Lower lobe of right lung (tissue), 2 donors: ENCODE measurements at regions not wholly inside any gene's neighbourhood (a gene's known extent, or its start where the extent isn't known, plus 50 kb on each side); places are given as distances from the start of the nearest gene placed in this dataset.

Experiments
- ATAC-seq, 2 donors: fragments of 200-7000 bp; cut with Tn5 transposase; one replicate each; pipeline ENCODE4 v1.9.1; 2020 to 2022; ENCODE audit warnings: mild to moderate bottlenecking in 2 of 2, moderate library complexity in 2 of 2
- DNase-seq: peaks from one replicate; pipeline ENCODE4 v3.0.0-alpha.2; 2020
- H3K27ac ChIP-seq: fragments of 200-600 bp; one replicate; pipeline ENCODE4 v1.8.0; 2022
- H3K27me3 ChIP-seq: fragments of 200-600 bp; one replicate; pipeline ENCODE4 v1.8.0; 2022; ENCODE audit warnings: low read depth
- H3K36me3 ChIP-seq: fragments of 200-600 bp; one replicate; pipeline ENCODE4 v1.8.0; 2022; ENCODE audit warnings: mild to moderate bottlenecking
- H3K4me1 ChIP-seq: fragments of 200-600 bp; one replicate; pipeline ENCODE4 v1.8.0; 2022
- H3K4me3 ChIP-seq: fragments of 200-600 bp; one replicate; pipeline ENCODE4 v1.8.0; 2022; ENCODE audit warnings: mild to moderate bottlenecking
- H3K9me3 ChIP-seq: fragments of 200-600 bp; one replicate; pipeline ENCODE4 v1.8.0; 2022
- intact Hi-C: fragments of 100-400 bp; cut with DNase I; formaldehyde crosslinking; loops from one replicate; pipeline ENCODE4 v1.11.0; 2022
- TF ChIP-seq, protein P1 (sequence below): fragments of 200-600 bp; IDR thresholded peaks from one replicate; pipeline ENCODE4 v1.8.0; 2022; ENCODE audit warnings: antibody characterized with exemption, mild to moderate bottlenecking
- donor health status: DM: no; HTN: yes; CAD: no; lungs with severe emphysema.

DNA sequence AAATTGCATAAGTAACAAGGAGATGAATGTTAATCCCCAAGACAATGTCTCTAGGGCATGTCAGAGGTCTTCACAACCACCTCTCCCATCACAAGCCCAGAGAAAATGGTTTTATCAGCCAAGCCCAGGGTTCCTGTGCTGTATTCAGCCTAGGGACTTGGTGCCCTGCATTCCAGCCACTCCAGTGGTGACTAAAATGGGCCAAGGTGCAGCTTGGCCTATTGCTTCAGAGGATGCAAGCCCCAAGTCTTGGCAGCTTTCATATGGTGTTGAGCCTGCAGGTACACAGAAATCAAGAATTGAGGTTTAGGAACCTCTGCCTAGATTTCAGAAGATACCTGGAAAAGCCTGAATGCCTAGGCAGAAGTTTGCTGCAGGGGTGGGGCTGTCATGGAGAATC is 1118.6 kb downstream of the PLA2G4A start:
- Histone ChIP-seq H3K9me3 (peaks cover 25% of the 10 kb centered on the region), H3K27me3 (no peaks in the 10 kb centered on the region), H3K4me3 (no peak overlapping the region), H3K4me1 (no peaks in the 10 kb centered on the region), H3K27ac (no peak overlapping the region), H3K36me3 (no peaks in the 10 kb centered on the region)
- ATAC-seq, result no peak
- TF ChIP-seq, protein P1, sequence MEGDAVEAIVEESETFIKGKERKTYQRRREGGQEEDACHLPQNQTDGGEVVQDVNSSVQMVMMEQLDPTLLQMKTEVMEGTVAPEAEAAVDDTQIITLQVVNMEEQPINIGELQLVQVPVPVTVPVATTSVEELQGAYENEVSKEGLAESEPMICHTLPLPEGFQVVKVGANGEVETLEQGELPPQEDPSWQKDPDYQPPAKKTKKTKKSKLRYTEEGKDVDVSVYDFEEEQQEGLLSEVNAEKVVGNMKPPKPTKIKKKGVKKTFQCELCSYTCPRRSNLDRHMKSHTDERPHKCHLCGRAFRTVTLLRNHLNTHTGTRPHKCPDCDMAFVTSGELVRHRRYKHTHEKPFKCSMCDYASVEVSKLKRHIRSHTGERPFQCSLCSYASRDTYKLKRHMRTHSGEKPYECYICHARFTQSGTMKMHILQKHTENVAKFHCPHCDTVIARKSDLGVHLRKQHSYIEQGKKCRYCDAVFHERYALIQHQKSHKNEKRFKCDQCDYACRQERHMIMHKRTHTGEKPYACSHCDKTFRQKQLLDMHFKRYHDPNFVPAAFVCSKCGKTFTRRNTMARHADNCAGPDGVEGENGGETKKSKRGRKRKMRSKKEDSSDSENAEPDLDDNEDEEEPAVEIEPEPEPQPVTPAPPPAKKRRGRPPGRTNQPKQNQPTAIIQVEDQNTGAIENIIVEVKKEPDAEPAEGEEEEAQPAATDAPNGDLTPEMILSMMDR, result no peak
- intact Hi-C loops, result no loop called here
- no peak for DNase-seq

GRCh38 chr1:187948170-187948794 is 1119.5 kb downstream of the PLA2G4A start:
- Histone ChIP-seq H3K4me3 (no peak overlapping the region), H3K4me1 (no peaks in the 10 kb centered on the region), H3K27me3 (no peaks in the 10 kb centered on the region), H3K9me3 (peaks cover 30% of the 10 kb centered on the region), H3K27ac (no peak overlapping the region), H3K36me3 (no peaks in the 10 kb centered on the region)
- ATAC-seq, result no peak
- DNase-seq, result no peak
- TF ChIP-seq, protein P1, result no peak
- intact Hi-C loops, result no loop called here

- H3K4me1 ChIP-seq, result no peaks in the 10 kb centered on the region
- no peak for ATAC-seq
- DNase-seq, result no peak
- H3K27me3 ChIP-seq, result no peaks in the 10 kb centered on the region
- intact Hi-C loops, result no loop called here
- no peak overlapping the region for H3K27ac ChIP-seq
- H3K9me3 ChIP-seq, result peaks cover 30% of the 10 kb centered on the region
- H3K4me3 ChIP-seq, result no peak overlapping the region
- TF ChIP-seq, protein P1, result no peak
- no peaks in the 10 kb centered on the region for H3K36me3 ChIP-seq
These were observed 1120.8 kb downstream of the PLA2G4A start for GRCh38 chr1:187949567-187949966.

DNA sequence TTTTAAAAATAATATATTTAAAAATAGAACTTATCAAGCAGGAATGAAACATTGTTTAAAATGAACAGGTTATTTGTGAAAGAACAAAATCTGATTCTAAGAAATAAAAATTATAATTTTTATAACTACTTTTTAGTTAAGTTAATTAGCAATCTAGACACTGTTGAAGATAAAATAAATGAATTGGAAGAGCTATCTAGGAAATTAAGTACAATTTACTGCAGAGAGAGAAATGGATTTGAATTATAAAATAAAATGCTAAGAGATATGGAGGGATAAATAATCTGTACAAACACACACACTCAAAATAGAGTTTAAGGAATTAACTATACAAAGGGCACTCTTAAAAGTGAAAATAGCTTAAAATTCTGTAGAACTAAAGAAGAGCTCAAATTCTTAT is 1123.1 kb downstream of the PLA2G4A start:
- Histone ChIP-seq H3K27ac (no peak overlapping the region), H3K27me3 (no peaks in the 10 kb centered on the region), H3K9me3 (peaks cover 24% of the 10 kb centered on the region), H3K4me1 (no peaks in the 10 kb centered on the region), H3K4me3 (no peak overlapping the region), H3K36me3 (no peaks in the 10 kb centered on the region)
- ATAC-seq (no peak), DNase-seq (no peak)
- TF ChIP-seq, protein P1, result no peak
- intact Hi-C loops, result no loop called here

DNA sequence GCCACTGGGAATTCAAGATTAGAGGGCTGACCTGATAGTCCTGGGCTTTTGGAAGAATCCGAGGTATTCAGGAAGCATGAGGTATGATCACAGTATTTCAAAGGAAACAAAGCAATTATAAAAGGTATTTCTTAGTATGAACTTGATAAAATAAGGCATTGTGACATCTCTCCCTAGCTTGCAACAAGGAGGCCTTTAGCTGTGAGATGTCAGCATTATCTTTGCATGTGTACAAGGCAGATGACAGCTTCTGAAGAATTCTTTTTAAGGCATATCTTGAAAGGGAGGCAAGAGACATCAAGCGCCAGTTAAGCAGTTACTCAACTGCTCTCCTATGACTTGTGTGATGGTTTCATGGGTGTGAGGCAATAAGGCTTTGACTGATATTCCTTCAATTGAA is 1123.7 kb downstream of the PLA2G4A start:
- Histone ChIP-seq H3K9me3 (peaks cover 22% of the 10 kb centered on the region), H3K27me3 (no peaks in the 10 kb centered on the region), H3K27ac (no peak overlapping the region), H3K36me3 (no peaks in the 10 kb centered on the region), H3K4me1 (no peaks in the 10 kb centered on the region), H3K4me3 (no peak overlapping the region)
- intact Hi-C loops, result no loop called here
- DNase-seq, result no peak
- TF ChIP-seq, protein P1, result no peak
- no peak for ATAC-seq
